HCT116 (cell line): ENCODE measurements at regions not wholly inside any gene's neighbourhood (a gene's known extent, or its start where the extent isn't known, plus 50 kb on each side); places are given as distances from the start of the nearest gene placed in this dataset.

Experiments used
- ATAC-seq: fragments of 200-7000 bp; cut with Tn5 transposase; 2 replicates; pipeline ENCODE4 v1.9.1; 2020; ENCODE audit warnings: mild to moderate bottlenecking, moderate library complexity
- BruUV-seq: library from RNA; stranded (reverse); fragments of 400-500 nt; replicated peaks from 2 replicates; lab custom pipeline; 2021; lab: Mats Ljungman, UMichigan
- CTCF ChIA-PET: fragments of 300-600 bp; sonication (Branson Sonifier 250); formaldehyde crosslinking; loops from one replicate; lab custom pipeline; 2021; ENCODE audit warnings: antibody characterized with exemption; lab: Charles Lee
- POLR2A ChIA-PET: fragments of 300-600, 350-600 bp; sonication (Branson Sonifier 250); formaldehyde crosslinking; loops from one replicate; lab custom pipeline; 2021; ENCODE audit warnings: antibody characterized with exemption; lab: Charles Lee
- RAD21 ChIA-PET, 2 experiments: fragments of 300-600 bp; sonication (Branson Sonifier 250); formaldehyde crosslinking; loops; one replicate each; lab custom pipeline; 2023; ENCODE audit warnings: low total read pairs in 2 of 2; ENCODE audit not compliant: uncharacterized antibody in 2 of 2, unreplicated experiment in 2 of 2, low non-redundant PET in 1 of 2; lab: Charles Lee
- DNase-seq: peaks from one replicate; pipeline ENCODE4 v3.0.0-alpha.2; 2010; ENCODE audit warnings: low read depth, low spot score
- H2AFZ ChIP-seq: fragments of 200-600 bp; shearing (Covaris generic), sonication (generic); 2 replicates; pipeline ENCODE4 v1.6.1; 2017; ENCODE audit warnings: low read depth, mixed run types, mixed read lengths, antibody characterized with exemption, low read length; ENCODE audit not compliant: poor library complexity, severe bottlenecking
- H3K27ac ChIP-seq: 2 replicates; pipeline ENCODE4 v1.5.1; 2012; ENCODE audit warnings: low read depth, low read length
- H3K27me3 ChIP-seq: fragments of 200-600 bp; sonication (generic); 2 replicates; pipeline ENCODE4 v1.6.1; 2016; ENCODE audit warnings: mixed run types, low read length, mixed read lengths; ENCODE audit not compliant: insufficient read depth
- H3K36me3 ChIP-seq, 2 experiments: fragments of 200-500 bp in 1 of 2; fragments of 200-600 bp in 1 of 2; sonication (Bioruptor generic) in 1 of 2; sonication (generic) in 1 of 2; 2 replicates each; pipeline versions ENCODE4 v1.5.1 to v1.6.1; 2014 to 2016; ENCODE audit warnings: low read length in 2 of 2, inconsistent platforms in 1 of 2, mixed read lengths in 1 of 2, mixed run types in 1 of 2; ENCODE audit not compliant: insufficient read depth in 2 of 2, control insufficient read depth in 1 of 2
- H3K4me1 ChIP-seq, 2 experiments: fragments of 200-600 bp in 1 of 2; sonication (generic) in 1 of 2; 2 replicates each; pipeline versions ENCODE4 v1.5.1 to v1.6.1; 2012 to 2017; ENCODE audit warnings: low read length in 2 of 2, inconsistent platforms in 1 of 2, mild to moderate bottlenecking in 1 of 2, mixed read lengths in 1 of 2, mixed run types in 1 of 2, moderate library complexity in 1 of 2; ENCODE audit not compliant: insufficient read depth in 2 of 2, control insufficient read depth in 1 of 2
- H3K4me2 ChIP-seq: fragments of 200-600 bp; sonication (generic); 2 replicates; pipeline ENCODE4 v1.6.1; 2017; ENCODE audit warnings: mixed run types, low read length, mixed read lengths
- H3K4me3 ChIP-seq, 2 experiments: fragments of 200-600 bp in 1 of 2; sonication (generic) in 1 of 2; replicated peaks in 1 of 2; 2 replicates each; pipeline ENCODE4 v1.5.1; 2011 to 2016; ENCODE audit warnings: low read length in 2 of 2, control low read depth in 1 of 2, low read depth in 1 of 2, mild to moderate bottlenecking in 1 of 2, mixed read lengths in 1 of 2, mixed run types in 1 of 2
- H3K79me2 ChIP-seq: fragments of 200-600 bp; sonication (generic); 2 replicates; pipeline ENCODE4 v1.6.1; 2017; ENCODE audit warnings: mild to moderate bottlenecking, mixed run types, low read length, moderate library complexity, mixed read lengths; ENCODE audit not compliant: insufficient read depth
- H3K9ac ChIP-seq: fragments of 200-600 bp; sonication (generic); 2 replicates; pipeline ENCODE4 v1.6.1; 2016; ENCODE audit warnings: low read length, mixed read lengths
- H3K9me2 ChIP-seq: fragments of 200-600 bp; sonication (generic), shearing (Covaris generic); 2 replicates; pipeline ENCODE4 v1.6.1; 2017; ENCODE audit warnings: mixed run types, mild to moderate bottlenecking, moderate library complexity; ENCODE audit not compliant: insufficient read depth
- H3K9me3 ChIP-seq, 2 experiments: fragments of 200-500 bp in 1 of 2; fragments of 200-600 bp in 1 of 2; sonication (Bioruptor generic) in 1 of 2; sonication (generic) in 1 of 2; 2 replicates each; pipeline ENCODE4 v1.6.1; 2014 to 2017; ENCODE audit warnings: low read length in 2 of 2, mixed read lengths in 2 of 2, inconsistent platforms in 1 of 2, low read depth in 1 of 2, mild to moderate bottlenecking in 1 of 2, mixed run types in 1 of 2, moderate library complexity in 1 of 2; ENCODE audit not compliant: control insufficient read depth in 1 of 2, insufficient read depth in 1 of 2
- H4K20me1 ChIP-seq: fragments of 200-600 bp; sonication (generic), shearing (Covaris generic); 2 replicates; pipeline ENCODE4 v1.6.1; 2017; ENCODE audit warnings: mixed run types, mild to moderate bottlenecking, moderate library complexity; ENCODE audit not compliant: insufficient read depth
- EZH2 ChIP-seq: fragments of 200-600 bp; sonication (generic); IDR thresholded peaks from 2 replicates; pipeline ENCODE4 v1.6.1; 2017; ENCODE audit warnings: antibody characterized with exemption, mixed run types
- EZH2phosphoT487 ChIP-seq: fragments of 200-600 bp; IDR thresholded peaks from 2 replicates; pipeline ENCODE4 v1.6.1; 2018; ENCODE audit warnings: antibody characterized with exemption, borderline replicate concordance
- FOSL1 ChIP-seq: IDR thresholded peaks from 2 replicates; pipeline ENCODE4 v1.6.1; 2012; ENCODE audit warnings: low read depth
- POLR2AphosphoS5 ChIP-seq: IDR thresholded peaks from 2 replicates; pipeline ENCODE4 v1.6.1; 2011; ENCODE audit warnings: mild to moderate bottlenecking, low read depth, low read length, moderate library complexity
- REST ChIP-seq: IDR thresholded peaks from 2 replicates; pipeline ENCODE4 v1.6.1; 2012; ENCODE audit warnings: low read depth
- SIN3A ChIP-seq: IDR thresholded peaks from 2 replicates; pipeline ENCODE4 v1.6.1; 2012; ENCODE audit warnings: low read depth
- SRF ChIP-seq: IDR thresholded peaks from 2 replicates; pipeline ENCODE4 v1.6.1; 2012; ENCODE audit warnings: low read depth
- ZBTB33 ChIP-seq: IDR thresholded peaks from 2 replicates; pipeline ENCODE4 v1.6.1; 2011; ENCODE audit warnings: mild to moderate bottlenecking, low read length, moderate library complexity; ENCODE audit not compliant: insufficient replicate concordance; ENCODE audit errors: extremely low read depth
- intact Hi-C: fragments of 100-400 bp; cut with micrococcal nuclease; formaldehyde crosslinking; loops from 2 replicates; pipeline ENCODE4 v1.10.0; 2022
- TF ChIP-seq, protein P1 (sequence below), 3 experiments: fragments of 200-600 bp in 1 of 3; sonication (generic) in 1 of 3; IDR thresholded peaks in 2 of 3; conservative IDR thresholded peaks in 1 of 3; 2 replicates each; pipeline ENCODE4 v1.5.1; 2012 to 2017; ENCODE audit warnings: low read depth in 2 of 3, low read length in 2 of 3, antibody characterized with exemption in 1 of 3, borderline replicate concordance in 1 of 3, control low read depth in 1 of 3, mild to moderate bottlenecking in 1 of 3, mixed read lengths in 1 of 3, mixed run types in 1 of 3, moderate library complexity in 1 of 3; ENCODE audit not compliant: insufficient read depth in 1 of 3

GRCh38 chr3:178274711-178275110, 261.5 kb upstream of the KCNMB2 start:
- H3K36me3 ChIP-seq, result no peaks in the 10 kb centered on the region
- H3K79me2 ChIP-seq, result no peaks in the 10 kb centered on the region
- H3K9me2 ChIP-seq, result no peaks in the 10 kb centered on the region
- no peak overlapping the region for H2AFZ ChIP-seq
- ChIA-PET CTCF (no interaction called here), POLR2A (no interaction called here), RAD21 (no interaction called here)
- no peaks in the 10 kb centered on the region for H3K4me1 ChIP-seq
- H4K20me1 ChIP-seq, result no peaks in the 10 kb centered on the region
- ATAC-seq, result no peak
- no peak for DNase-seq
- no peak overlapping the region for H3K9ac ChIP-seq
- H3K27ac ChIP-seq, result no peak overlapping the region
- H3K9me3 ChIP-seq, result no peaks in the 10 kb centered on the region
- intact Hi-C loops, result no loop called here
- no TSS peak for BruUV-seq
- no peak overlapping the region for H3K4me3 ChIP-seq
- no peaks in the 10 kb centered on the region for H3K27me3 ChIP-seq
- no peak overlapping the region for H3K4me2 ChIP-seq
- TF ChIP-seq REST (no peak), EZH2phosphoT487 (no peak), ZBTB33 (no peak), POLR2AphosphoS5 (no peak), SIN3A (no peak), FOSL1 (no peak), SRF (no peak), EZH2 (no peak)
- TF ChIP-seq, protein P1, sequence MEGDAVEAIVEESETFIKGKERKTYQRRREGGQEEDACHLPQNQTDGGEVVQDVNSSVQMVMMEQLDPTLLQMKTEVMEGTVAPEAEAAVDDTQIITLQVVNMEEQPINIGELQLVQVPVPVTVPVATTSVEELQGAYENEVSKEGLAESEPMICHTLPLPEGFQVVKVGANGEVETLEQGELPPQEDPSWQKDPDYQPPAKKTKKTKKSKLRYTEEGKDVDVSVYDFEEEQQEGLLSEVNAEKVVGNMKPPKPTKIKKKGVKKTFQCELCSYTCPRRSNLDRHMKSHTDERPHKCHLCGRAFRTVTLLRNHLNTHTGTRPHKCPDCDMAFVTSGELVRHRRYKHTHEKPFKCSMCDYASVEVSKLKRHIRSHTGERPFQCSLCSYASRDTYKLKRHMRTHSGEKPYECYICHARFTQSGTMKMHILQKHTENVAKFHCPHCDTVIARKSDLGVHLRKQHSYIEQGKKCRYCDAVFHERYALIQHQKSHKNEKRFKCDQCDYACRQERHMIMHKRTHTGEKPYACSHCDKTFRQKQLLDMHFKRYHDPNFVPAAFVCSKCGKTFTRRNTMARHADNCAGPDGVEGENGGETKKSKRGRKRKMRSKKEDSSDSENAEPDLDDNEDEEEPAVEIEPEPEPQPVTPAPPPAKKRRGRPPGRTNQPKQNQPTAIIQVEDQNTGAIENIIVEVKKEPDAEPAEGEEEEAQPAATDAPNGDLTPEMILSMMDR (IDR thresholded peaks at IDR 0.05 in 2 of 3, conservative IDR thresholded peaks at IDR 0.05 in 1 of 3; ENCODE audit: borderline replicate concordance in 1 of 3, insufficient read depth in 1 of 3, low read depth in 2 of 3, low read length in 2 of 3), result no peak
- TF ChIP-seq, all 23 proteins: peak for 0
